ENCODE measurements at regions not wholly inside any gene's neighbourhood (a gene's known extent, or its start where the extent isn't known, plus 50 kb on each side); places are given as distances from the start of the nearest gene placed in this dataset.

GRCh38 chr4:111960241-111960667 lies 185.0 kb upstream of the FAM241A start:
- peak overlapping the region; percentile 37 for H3K27ac ChIP-seq
- TF ChIP-seq, protein P1, sequence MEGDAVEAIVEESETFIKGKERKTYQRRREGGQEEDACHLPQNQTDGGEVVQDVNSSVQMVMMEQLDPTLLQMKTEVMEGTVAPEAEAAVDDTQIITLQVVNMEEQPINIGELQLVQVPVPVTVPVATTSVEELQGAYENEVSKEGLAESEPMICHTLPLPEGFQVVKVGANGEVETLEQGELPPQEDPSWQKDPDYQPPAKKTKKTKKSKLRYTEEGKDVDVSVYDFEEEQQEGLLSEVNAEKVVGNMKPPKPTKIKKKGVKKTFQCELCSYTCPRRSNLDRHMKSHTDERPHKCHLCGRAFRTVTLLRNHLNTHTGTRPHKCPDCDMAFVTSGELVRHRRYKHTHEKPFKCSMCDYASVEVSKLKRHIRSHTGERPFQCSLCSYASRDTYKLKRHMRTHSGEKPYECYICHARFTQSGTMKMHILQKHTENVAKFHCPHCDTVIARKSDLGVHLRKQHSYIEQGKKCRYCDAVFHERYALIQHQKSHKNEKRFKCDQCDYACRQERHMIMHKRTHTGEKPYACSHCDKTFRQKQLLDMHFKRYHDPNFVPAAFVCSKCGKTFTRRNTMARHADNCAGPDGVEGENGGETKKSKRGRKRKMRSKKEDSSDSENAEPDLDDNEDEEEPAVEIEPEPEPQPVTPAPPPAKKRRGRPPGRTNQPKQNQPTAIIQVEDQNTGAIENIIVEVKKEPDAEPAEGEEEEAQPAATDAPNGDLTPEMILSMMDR (IDR thresholded peaks at IDR 0.05): no peak
- TF ChIP-seq ZFX (IDR thresholded peaks at IDR 0.05; ENCODE audit: borderline replicate concordance): no peak

DNA sequence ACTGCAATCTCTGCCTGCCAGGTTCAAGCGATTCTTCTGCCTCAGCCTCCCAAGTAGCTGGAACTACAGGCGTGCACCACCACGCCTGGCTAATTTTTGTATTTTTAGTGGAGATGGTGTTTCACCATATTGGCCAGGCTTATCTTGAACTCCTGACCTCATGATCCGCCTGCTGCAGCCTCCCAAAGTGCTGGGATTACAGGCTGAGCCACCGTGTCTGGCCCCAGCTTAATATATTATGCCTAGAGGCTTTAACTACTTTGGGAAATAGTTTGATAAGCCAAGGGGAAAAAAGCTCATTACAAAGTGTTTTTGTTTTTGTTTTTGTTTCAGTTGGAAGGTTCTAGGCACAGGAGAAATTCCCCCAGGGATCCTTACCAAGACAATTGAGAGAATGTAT lies 184.2 kb upstream of the FAM241A start:
- H3K27ac ChIP-seq: peak overlapping the region; percentile 37; the same call in 1 of the 2 replicates

DNA sequence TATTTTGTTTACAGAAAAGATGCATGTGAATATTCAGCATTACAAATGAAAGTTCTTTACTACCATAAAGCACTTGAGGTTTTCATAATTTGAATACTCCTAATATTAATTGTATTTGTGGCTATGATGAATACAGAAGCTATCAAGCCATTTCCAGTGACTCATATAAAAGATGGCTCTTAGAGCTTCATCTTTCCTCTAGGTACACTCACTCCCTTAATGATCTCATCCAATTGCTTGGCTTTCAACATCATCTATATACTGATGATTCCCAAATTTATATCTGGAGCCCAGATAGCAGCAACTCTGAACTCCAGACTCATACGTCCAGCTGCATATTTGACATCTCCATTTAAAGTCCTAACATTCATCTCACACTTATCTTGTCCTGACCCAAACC lies 183.4 kb upstream of the FAM241A start:
- TF ChIP-seq, protein P1 (IDR thresholded peaks at IDR 0.05): no peak
- TF ChIP-seq ZFX (IDR thresholded peaks at IDR 0.05; ENCODE audit: borderline replicate concordance): no peak
- no peak overlapping the region for H3K27ac ChIP-seq

- no peak overlapping the region for H3K27ac ChIP-seq
- TF ChIP-seq ZFX (IDR thresholded peaks at IDR 0.05; ENCODE audit: borderline replicate concordance): no peak
- TF ChIP-seq, protein P1 (IDR thresholded peaks at IDR 0.05): no peak
These were observed 182.0 kb upstream of the FAM241A start for GRCh38 chr4:111963158-111963700.

DNA sequence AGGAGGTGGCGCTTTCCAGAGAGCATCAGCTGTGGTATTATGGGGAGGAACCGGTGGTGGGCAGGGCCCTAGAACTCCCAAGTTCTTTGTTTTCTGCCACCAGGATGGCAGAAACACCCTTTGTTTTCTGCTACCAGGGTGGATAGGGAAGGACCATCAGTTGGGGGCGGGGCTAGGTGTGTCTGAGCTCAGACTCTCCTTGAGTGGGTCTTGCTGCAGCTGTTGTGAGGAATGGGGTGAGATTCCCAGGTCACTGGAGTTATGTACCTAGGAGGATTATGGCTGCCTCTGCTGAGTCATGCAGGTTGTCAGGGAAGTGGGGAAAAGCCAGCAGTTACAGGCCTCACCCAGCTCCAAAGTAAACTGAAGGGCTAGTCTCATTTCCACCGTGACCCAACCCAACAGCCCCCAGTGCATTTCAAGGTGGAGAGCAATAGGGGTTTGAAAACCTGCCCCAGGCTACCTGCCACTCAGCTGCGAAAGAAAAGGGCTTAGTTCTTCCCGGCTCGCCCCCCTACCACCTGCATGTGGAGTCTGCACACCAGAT lies 167.8 kb upstream of the FAM241A start:
- TF ChIP-seq ZFX (IDR thresholded peaks at IDR 0.05; ENCODE audit: borderline replicate concordance): no peak
- TF ChIP-seq, protein P1 (IDR thresholded peaks at IDR 0.05): no peak
- no peak overlapping the region for H3K27ac ChIP-seq

DNA sequence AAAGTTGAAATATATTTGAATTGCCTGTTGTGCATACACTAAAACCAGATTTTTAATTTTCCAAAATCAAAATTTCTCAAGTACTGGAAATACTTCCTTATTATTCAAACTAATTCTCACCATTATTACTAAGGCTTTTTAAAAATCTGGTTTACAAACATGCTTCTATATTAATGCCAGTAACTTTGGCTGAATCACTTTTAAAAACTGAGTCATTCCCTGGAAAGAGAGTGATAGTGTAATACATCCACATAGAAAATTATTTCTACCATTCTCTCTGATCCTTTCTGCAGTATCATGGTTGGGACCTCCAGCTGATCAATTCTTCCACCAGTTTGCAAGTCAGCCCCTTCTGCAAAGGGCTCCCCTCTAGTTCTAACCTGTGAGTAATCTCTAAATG lies 165.3 kb upstream of the FAM241A start:
- TF ChIP-seq, protein P1 (IDR thresholded peaks at IDR 0.05): no peak
- no peak for TF ChIP-seq ZFX (IDR thresholded peaks at IDR 0.05; ENCODE audit: borderline replicate concordance)
- no peak overlapping the region for H3K27ac ChIP-seq

- TF ChIP-seq, protein P1 (IDR thresholded peaks at IDR 0.05): no peak
- TF ChIP-seq ZFX (IDR thresholded peaks at IDR 0.05; ENCODE audit: borderline replicate concordance): no peak
- no peak overlapping the region for H3K27ac ChIP-seq
These were observed 163.2 kb upstream of the FAM241A start for GRCh38 chr4:111982089-111982488.
